DND-41 (cell line): ENCODE measurements at regions not wholly inside any gene's neighbourhood (a gene's known extent, or its start where the extent isn't known, plus 50 kb on each side); places are given as distances from the start of the nearest gene placed in this dataset.

Experiments used
- ATAC-seq: fragments of 200-7000 bp; cut with Tn5 transposase; 3 replicates; pipeline ENCODE4 v1.9.1; 2021; ENCODE audit warnings: low read depth; ENCODE audit not compliant: insufficient read depth
- DNase-seq: peaks from one replicate; pipeline ENCODE4 v3.0.0-alpha.2; 2020
- H2AFZ ChIP-seq: 2 replicates; pipeline ENCODE4 v1.6.0; 2012; ENCODE audit warnings: low read depth, low read length
- H3K27ac ChIP-seq: 2 replicates; pipeline ENCODE4 v1.5.1; 2012; ENCODE audit warnings: low read length, inconsistent platforms
- H3K27me3 ChIP-seq: fragments of 200-600 bp; sonication (generic); 2 replicates; pipeline ENCODE4 v1.6.0; 2012; ENCODE audit warnings: low read length, mild to moderate bottlenecking, inconsistent platforms; ENCODE audit not compliant: insufficient read depth, poor library complexity
- H3K36me3 ChIP-seq: 2 replicates; pipeline ENCODE4 v1.5.1; 2012; ENCODE audit warnings: low read length, inconsistent platforms; ENCODE audit not compliant: insufficient read depth
- H3K4me1 ChIP-seq: 2 replicates; pipeline ENCODE4 v1.5.1; 2012; ENCODE audit warnings: mild to moderate bottlenecking, low read length; ENCODE audit not compliant: insufficient read depth
- H3K4me2 ChIP-seq: 2 replicates; pipeline ENCODE4 v1.6.0; 2012; ENCODE audit warnings: mild to moderate bottlenecking, moderate library complexity, low read length, inconsistent platforms; ENCODE audit not compliant: insufficient read depth
- H3K4me3 ChIP-seq, 2 experiments: fragments of 200-600 bp in 1 of 2; shearing (Covaris generic) in 1 of 2; 2 replicates each; pipeline ENCODE4 v1.5.1; 2012 to 2016; ENCODE audit warnings: inconsistent platforms in 2 of 2, low read length in 2 of 2, mild to moderate bottlenecking in 2 of 2, low read depth in 1 of 2, moderate library complexity in 1 of 2
- H3K79me2 ChIP-seq: 2 replicates; pipeline ENCODE4 v1.6.0; 2012; ENCODE audit warnings: low read length, inconsistent platforms; ENCODE audit not compliant: insufficient read depth
- H3K9ac ChIP-seq: 2 replicates; pipeline ENCODE4 v1.6.0; 2012; ENCODE audit warnings: low read depth, mild to moderate bottlenecking, inconsistent platforms, low read length, moderate library complexity
- H3K9me3 ChIP-seq: 2 replicates; pipeline ENCODE4 v1.5.1; 2012; ENCODE audit warnings: low read length, moderate library complexity, mild to moderate bottlenecking, inconsistent platforms; ENCODE audit not compliant: insufficient read depth, severe bottlenecking
- H4K20me1 ChIP-seq: 2 replicates; pipeline ENCODE4 v1.6.0; 2012; ENCODE audit warnings: low read length; ENCODE audit not compliant: insufficient read depth
- CTCF ChIP-seq: IDR thresholded peaks from 2 replicates; pipeline ENCODE4 v1.5.1; 2012; ENCODE audit warnings: borderline replicate concordance, low read length, moderate library complexity, mild to moderate bottlenecking; ENCODE audit not compliant: poor library complexity, severe bottlenecking; ENCODE audit errors: extremely low read depth
- EZH2 ChIP-seq: IDR thresholded peaks from 3 replicates; pipeline ENCODE4 v1.6.1; 2012; ENCODE audit warnings: borderline replicate concordance, low read depth, mild to moderate bottlenecking, moderate library complexity, low read length, inconsistent platforms; ENCODE audit not compliant: severe bottlenecking

GRCh38 chr2:123103902-123104301 lies 921.2 kb upstream of the CNTNAP5 start:
- Histone ChIP-seq H3K27ac (no peak overlapping the region), H3K9me3 (no peaks in the 10 kb centered on the region), H3K9ac (no peak overlapping the region), H3K36me3 (no peaks in the 10 kb centered on the region), H3K4me2 (no peak overlapping the region), H3K4me1 (no peaks in the 10 kb centered on the region), H3K4me3 (no peak overlapping the region), H3K79me2 (no peaks in the 10 kb centered on the region), H3K27me3 (no peaks in the 10 kb centered on the region), H4K20me1 (no peaks in the 10 kb centered on the region), H2AFZ (no peak overlapping the region)
- no peak for DNase-seq
- ATAC-seq = no peak
- TF ChIP-seq CTCF (no peak), EZH2 (no peak)

- no peak for TF ChIP-seq EZH2
- DNase-seq (no peak), ATAC-seq (no peak)
- H4K20me1 ChIP-seq = no peaks in the 10 kb centered on the region
- no peaks in the 10 kb centered on the region for H3K27me3 ChIP-seq
- H2AFZ ChIP-seq = no peak overlapping the region
- no peaks in the 10 kb centered on the region for H3K4me1 ChIP-seq
- H3K9me3 ChIP-seq = no peaks in the 10 kb centered on the region
- H3K9ac ChIP-seq = no peak overlapping the region
- H3K79me2 ChIP-seq = no peaks in the 10 kb centered on the region
- H3K4me2 ChIP-seq = no peak overlapping the region
- H3K27ac ChIP-seq = no peak overlapping the region
- H3K4me3 ChIP-seq = no peak overlapping the region
- H3K36me3 ChIP-seq = no peaks in the 10 kb centered on the region
These were observed 908.5 kb upstream of the CNTNAP5 start for GRCh38 chr2:123116595-123116994.

- Histone ChIP-seq H3K9me3 (no peaks in the 10 kb centered on the region), H3K9ac (no peak overlapping the region), H3K79me2 (no peaks in the 10 kb centered on the region), H3K4me2 (no peak overlapping the region), H3K36me3 (no peaks in the 10 kb centered on the region), H2AFZ (no peak overlapping the region), H4K20me1 (no peaks in the 10 kb centered on the region), H3K27me3 (no peaks in the 10 kb centered on the region), H3K4me1 (no peaks in the 10 kb centered on the region), H3K27ac (no peak overlapping the region), H3K4me3 (no peak overlapping the region)
- ATAC-seq (no peak), DNase-seq (no peak)
- TF ChIP-seq CTCF (no peak), EZH2 (no peak)
These were observed 897.9 kb upstream of the CNTNAP5 start for GRCh38 chr2:123127236-123127635.

- H3K4me3 ChIP-seq = no peak overlapping the region
- no peaks in the 10 kb centered on the region for H3K9me3 ChIP-seq
- H3K36me3 ChIP-seq = no peaks in the 10 kb centered on the region
- no peaks in the 10 kb centered on the region for H3K27me3 ChIP-seq
- H3K27ac ChIP-seq = no peak overlapping the region
- no peak overlapping the region for H3K9ac ChIP-seq
- no peaks in the 10 kb centered on the region for H4K20me1 ChIP-seq
- DNase-seq = no peak
- no peak for TF ChIP-seq CTCF
- no peak for TF ChIP-seq EZH2
- no peaks in the 10 kb centered on the region for H3K4me1 ChIP-seq
- no peak overlapping the region for H3K4me2 ChIP-seq
- H3K79me2 ChIP-seq = no peaks in the 10 kb centered on the region
- H2AFZ ChIP-seq = no peak overlapping the region
- no peak for ATAC-seq
These were observed 896.1 kb upstream of the CNTNAP5 start for GRCh38 chr2:123128951-123129350.
